NCI-H345 treated with DMSO at 0.1 percent for 48 hours (cell line): ENCODE measurements at regions not wholly inside any gene's neighbourhood (a gene's known extent, or its start where the extent isn't known, plus 50 kb on each side); places are given as distances from the start of the nearest gene placed in this dataset.

Experiments used
- DNase-seq: peaks from one replicate; lab custom pipeline; 2025; ENCODE audit not compliant: unreplicated experiment; lab: John Stamatoyannopoulos, UW

- no peak for DNase-seq
Observed at GRCh38 chr2:14363137-14363536, 269.4 kb upstream of the LRATD1 start.

GRCh38 chr2:14363976-14364375, 268.5 kb upstream of the LRATD1 start:
- DNase-seq = no peak

GRCh38 chr2:14364471-14364870, 268.0 kb upstream of the LRATD1 start:
- no peak for DNase-seq

- no peak for DNase-seq
Observed at GRCh38 chr2:14385043-14385442, 247.5 kb upstream of the LRATD1 start.

- no peak for DNase-seq
Observed at GRCh38 chr2:14387332-14387731, 245.2 kb upstream of the LRATD1 start.

GRCh38 chr2:14388724-14389123, 243.8 kb upstream of the LRATD1 start:
- no peak for DNase-seq

- DNase-seq = no peak
Observed at GRCh38 chr2:14396533-14397083, 235.9 kb upstream of the LRATD1 start.

- DNase-seq = no peak
Observed at GRCh38 chr2:14398641-14399040, 233.9 kb upstream of the LRATD1 start.

GRCh38 chr2:14401873-14402272, 230.6 kb upstream of the LRATD1 start:
- DNase-seq = peak; percentile 100

GRCh38 chr2:14408695-14409094, 223.8 kb upstream of the LRATD1 start:
- no peak for DNase-seq

GRCh38 chr2:14417551-14417950, 215.0 kb upstream of the LRATD1 start:
- DNase-seq = no peak

GRCh38 chr2:14418115-14418514, 214.4 kb upstream of the LRATD1 start:
- no peak for DNase-seq

- DNase-seq = no peak
Observed at GRCh38 chr2:14420851-14421250, 211.7 kb upstream of the LRATD1 start.

GRCh38 chr2:14422426-14422825, 210.1 kb upstream of the LRATD1 start:
- no peak for DNase-seq

GRCh38 chr2:14423145-14423906, 209.2 kb upstream of the LRATD1 start:
- no peak for DNase-seq

- no peak for DNase-seq
Observed at GRCh38 chr2:14424478-14425390, 207.8 kb upstream of the LRATD1 start.

- no peak for DNase-seq
Observed at GRCh38 chr2:14425869-14426268, 206.6 kb upstream of the LRATD1 start.

GRCh38 chr2:14428056-14428455, 204.5 kb upstream of the LRATD1 start:
- no peak for DNase-seq

- no peak for DNase-seq
Observed at GRCh38 chr2:14433946-14434495, 198.5 kb upstream of the LRATD1 start.

- no peak for DNase-seq
Observed at GRCh38 chr2:14445670-14446069, 186.8 kb upstream of the LRATD1 start.

- DNase-seq = no peak
Observed at GRCh38 chr2:14448340-14448739, 184.2 kb upstream of the LRATD1 start.

GRCh38 chr2:14451312-14451711, 181.2 kb upstream of the LRATD1 start:
- DNase-seq = no peak
